GM19023 (cell line): ENCODE measurements at regions not wholly inside any gene's neighbourhood (a gene's known extent, or its start where the extent isn't known, plus 50 kb on each side); places are given as distances from the start of the nearest gene placed in this dataset.
"Not testable (repeated sequence)": the region's sequence is repeated elsewhere in the genome, so short reads cannot be mapped to it uniquely, and the experiment has no call there.

Source experiments
- ATAC-seq: cut with Tn5 transposase; IDR thresholded peaks from one replicate; pipeline ENCODE4 v1.9.1; 2021; ENCODE audit warnings: mild to moderate bottlenecking, moderate library complexity; ENCODE audit not compliant: unreplicated experiment

- ATAC-seq = no peak
Observed at GRCh38 chr1:182235952-182236650, 155.5 kb downstream of the GLUL start.

- no peak for ATAC-seq
Observed at GRCh38 chr1:182235604-182235951, 156.0 kb downstream of the GLUL start.

GRCh38 chr1:182229921-182230491 is 161.6 kb downstream of the GLUL start:
- ATAC-seq = no peak

GRCh38 chr1:182229451-182229850 is 162.1 kb downstream of the GLUL start:
- no peak for ATAC-seq

GRCh38 chr1:182227864-182228547 is 163.6 kb downstream of the GLUL start:
- ATAC-seq = no peak

GRCh38 chr1:182226618-182227017 is 165.0 kb downstream of the GLUL start:
- no peak for ATAC-seq

- not testable (repeated sequence) for ATAC-seq
Observed at GRCh38 chr1:182225755-182226154, 164.2 kb upstream of the ZNF648 start.

- not testable (repeated sequence) for ATAC-seq
Observed at GRCh38 chr1:182221990-182222389, 160.5 kb upstream of the ZNF648 start.

- not testable (repeated sequence) for ATAC-seq
Observed at GRCh38 chr1:182221367-182221766, 159.9 kb upstream of the ZNF648 start.

- no peak for ATAC-seq
Observed at GRCh38 chr1:182217967-182218366, 156.5 kb upstream of the ZNF648 start.

- ATAC-seq = no peak
Observed at GRCh38 chr1:182217071-182217470, 155.6 kb upstream of the ZNF648 start.

- ATAC-seq = no peak
Observed at GRCh38 chr1:182215764-182216163, 154.3 kb upstream of the ZNF648 start.

- no peak for ATAC-seq
Observed at GRCh38 chr1:182213163-182213562, 151.7 kb upstream of the ZNF648 start.

GRCh38 chr1:182211386-182211785 is 149.9 kb upstream of the ZNF648 start:
- no peak for ATAC-seq

- no peak for ATAC-seq
Observed at GRCh38 chr1:182210417-182210816, 148.9 kb upstream of the ZNF648 start.

- no peak for ATAC-seq
Observed at GRCh38 chr1:182207300-182207699, 145.8 kb upstream of the ZNF648 start.

- no peak for ATAC-seq
Observed at GRCh38 chr1:182206626-182207239, 145.2 kb upstream of the ZNF648 start.

GRCh38 chr1:182205351-182206022 is 144.0 kb upstream of the ZNF648 start:
- no peak for ATAC-seq

- no peak for ATAC-seq
Observed at GRCh38 chr1:182203191-182203875, 141.8 kb upstream of the ZNF648 start.

GRCh38 chr1:182201490-182201889 is 140.0 kb upstream of the ZNF648 start:
- ATAC-seq = not testable (repeated sequence)
